ENCODE measurements at regions not wholly inside any gene's neighbourhood (a gene's known extent, or its start where the extent isn't known, plus 50 kb on each side); places are given as distances from the start of the nearest gene placed in this dataset.
A peak's percentile ranks its signal among the peaks of the same experiment; 100 is the strongest.
"Not testable (repeated sequence)": the region's sequence is repeated elsewhere in the genome, so short reads cannot be mapped to it uniquely, and the experiment has no call there.

- not testable (repeated sequence) for H2BK15ac ChIP-seq (ENCODE audit: low read depth, low read length); H3K4me1 Mint-ChIP-seq; H4K20me1 ChIP-seq (ENCODE audit: control insufficient read depth, insufficient read depth, insufficient read length); H2BK5ac ChIP-seq (ENCODE audit: insufficient read length, low read length); H3K9me3 ChIP-seq (ENCODE audit: control insufficient read depth, low read depth, low read length); H4K91ac ChIP-seq (ENCODE audit: insufficient read length, low read depth, low read length); H3K79me2 ChIP-seq (ENCODE audit: insufficient read depth, low read length); H2BK12ac ChIP-seq (ENCODE audit: insufficient read length, low read depth, low read length); H2BK20ac ChIP-seq (ENCODE audit: low read depth, low read length, poor library complexity, severe bottlenecking); H3T11ph ChIP-seq (ENCODE audit: low read length); H3K27me3 ChIP-seq (ENCODE audit: insufficient read depth, low read length); H4K8ac ChIP-seq (replicated peaks; ENCODE audit: insufficient read length, low read depth, low read length); H3K4me2 ChIP-seq (ENCODE audit: insufficient read depth, insufficient read length, low read length); H3K27ac ChIP-seq (ENCODE audit: insufficient read length, low read depth, low read length); H3K4ac ChIP-seq (ENCODE audit: low read depth, low read length); H3K4me3 Mint-ChIP-seq; H4K5ac ChIP-seq (ENCODE audit: insufficient read length, low read depth, low read length); H3K4me1 ChIP-seq (ENCODE audit: insufficient read depth, low read length); H2AFZ ChIP-seq (ENCODE audit: low read length); H3K9ac ChIP-seq (ENCODE audit: extremely low read depth, insufficient read length, low read length); H3K79me1 ChIP-seq (ENCODE audit: insufficient read depth, low read depth, low read length, poor library complexity, severe bottlenecking); H3K23ac ChIP-seq (ENCODE audit: insufficient read length, low read depth, low read length); H3K27me3 Mint-ChIP-seq (ENCODE audit: low read depth); H3K23me2 ChIP-seq (ENCODE audit: insufficient read length, low read depth, low read length, poor library complexity, severe bottlenecking); H3K56ac ChIP-seq (ENCODE audit: insufficient read length, low read depth, low read length); H3K14ac ChIP-seq (ENCODE audit: insufficient read depth, low read length); H2AK5ac ChIP-seq (ENCODE audit: insufficient read length, low read length); H3K18ac ChIP-seq (ENCODE audit: insufficient read length, low read depth, low read length); H2BK120ac ChIP-seq (ENCODE audit: low read depth, low read length, poor library complexity, severe bottlenecking); H3K27ac Mint-ChIP-seq
- peaks cover 73 to 78% of the 10 kb centered on the region in 2 experiments for H3K9me3 Mint-ChIP-seq
- peaks cover 15 to 22% (median 18%) of the 10 kb centered on the region in 3 experiments; a peak in 6 of 7 replicates for H3K36me3 Mint-ChIP-seq (ENCODE audit: insufficient read depth in 1 of 3, low read depth in 3 of 3)
- peak; percentile 37 for DNase-seq
- WGBS (ENCODE audit: extremely low coverage, insufficient read length, low lambda C conversion rate) = no CpG with 5 or more reads among the region's 8 CpGs
- TF ChIP-seq, protein P1, sequence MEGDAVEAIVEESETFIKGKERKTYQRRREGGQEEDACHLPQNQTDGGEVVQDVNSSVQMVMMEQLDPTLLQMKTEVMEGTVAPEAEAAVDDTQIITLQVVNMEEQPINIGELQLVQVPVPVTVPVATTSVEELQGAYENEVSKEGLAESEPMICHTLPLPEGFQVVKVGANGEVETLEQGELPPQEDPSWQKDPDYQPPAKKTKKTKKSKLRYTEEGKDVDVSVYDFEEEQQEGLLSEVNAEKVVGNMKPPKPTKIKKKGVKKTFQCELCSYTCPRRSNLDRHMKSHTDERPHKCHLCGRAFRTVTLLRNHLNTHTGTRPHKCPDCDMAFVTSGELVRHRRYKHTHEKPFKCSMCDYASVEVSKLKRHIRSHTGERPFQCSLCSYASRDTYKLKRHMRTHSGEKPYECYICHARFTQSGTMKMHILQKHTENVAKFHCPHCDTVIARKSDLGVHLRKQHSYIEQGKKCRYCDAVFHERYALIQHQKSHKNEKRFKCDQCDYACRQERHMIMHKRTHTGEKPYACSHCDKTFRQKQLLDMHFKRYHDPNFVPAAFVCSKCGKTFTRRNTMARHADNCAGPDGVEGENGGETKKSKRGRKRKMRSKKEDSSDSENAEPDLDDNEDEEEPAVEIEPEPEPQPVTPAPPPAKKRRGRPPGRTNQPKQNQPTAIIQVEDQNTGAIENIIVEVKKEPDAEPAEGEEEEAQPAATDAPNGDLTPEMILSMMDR (conservative IDR thresholded peaks at IDR 0.05) = peak; percentile 46
These were observed 78.1 kb upstream of the RAB40AL start for GRCh38 chrX:102858826-102859549.

Measured in H9 (cell line).